Karpas-422 (cell line): ENCODE measurements at regions not wholly inside any gene's neighbourhood (a gene's known extent, or its start where the extent isn't known, plus 50 kb on each side); places are given as distances from the start of the nearest gene placed in this dataset.

ENCODE experiments used
- DNase-seq: peaks from one replicate; pipeline ENCODE4 v3.0.0-alpha.2; 2015
- H2AFZ ChIP-seq: fragments of 200-600 bp; sonication (generic); 2 replicates; pipeline ENCODE4 v1.6.1; 2014; ENCODE audit warnings: antibody characterized with exemption, low read length, mixed read lengths
- H3K27ac ChIP-seq: fragments of 200-600 bp; sonication (generic); 2 replicates; pipeline ENCODE4 v1.5.1; 2014; ENCODE audit warnings: mild to moderate bottlenecking, low read length, moderate library complexity
- H3K27me3 ChIP-seq: fragments of 200-600 bp; sonication (generic); 2 replicates; pipeline ENCODE4 v1.6.1; 2014; ENCODE audit warnings: low read length, mixed read lengths
- H3K36me3 ChIP-seq: fragments of 200-600 bp; sonication (generic); 2 replicates; pipeline ENCODE4 v1.6.1; 2014; ENCODE audit warnings: low read length, mixed read lengths; ENCODE audit not compliant: insufficient read depth
- H3K4me1 ChIP-seq: fragments of 200-600 bp; sonication (generic); 2 replicates; pipeline ENCODE4 v1.6.1; 2014; ENCODE audit warnings: mild to moderate bottlenecking, low read length, mixed read lengths
- H3K4me2 ChIP-seq: fragments of 200-600 bp; sonication (generic); 2 replicates; pipeline ENCODE4 v1.6.1; 2014; ENCODE audit warnings: low read length, low read depth, mild to moderate bottlenecking; ENCODE audit not compliant: poor library complexity, severe bottlenecking
- H3K4me3 ChIP-seq: fragments of 200-600 bp; sonication (generic); 2 replicates; pipeline ENCODE4 v1.5.1; 2014; ENCODE audit warnings: mild to moderate bottlenecking, antibody characterized with exemption, low read length, mixed read lengths
- H3K79me2 ChIP-seq: fragments of 200-600 bp; sonication (generic); 2 replicates; pipeline ENCODE4 v1.6.1; 2014; ENCODE audit warnings: mild to moderate bottlenecking, low read length, mixed read lengths
- H3K9ac ChIP-seq: fragments of 200-600 bp; sonication (generic); 2 replicates; pipeline ENCODE4 v1.6.0; 2014; ENCODE audit warnings: low read length
- H3K9me2 ChIP-seq: fragments of 200-600 bp; sonication (generic), shearing (Covaris generic); replicated peaks from 2 replicates; pipeline ENCODE4 v1.6.0; 2014; ENCODE audit warnings: mild to moderate bottlenecking, low read length, moderate library complexity; ENCODE audit not compliant: insufficient read depth
- H3K9me3 ChIP-seq: fragments of 300-700, 200-600 bp; sonication (generic); 2 replicates; pipeline ENCODE4 v1.6.1; 2014; ENCODE audit warnings: low read length, mixed read lengths
- H4K20me1 ChIP-seq: fragments of 200-600 bp; sonication (generic); 2 replicates; pipeline ENCODE4 v1.6.1; 2014; ENCODE audit warnings: mild to moderate bottlenecking, antibody characterized with exemption, low read length, low read depth; ENCODE audit not compliant: insufficient read depth

GRCh38 chr22:27525711-27526110, 275.8 kb downstream of the MN1 start:
- Histone ChIP-seq H3K9me3 (no peaks in the 10 kb centered on the region), H4K20me1 (no peaks in the 10 kb centered on the region), H3K9me2 (no peaks in the 10 kb centered on the region), H3K79me2 (no peaks in the 10 kb centered on the region), H3K9ac (no peak overlapping the region), H3K27ac (no peak overlapping the region), H3K36me3 (no peaks in the 10 kb centered on the region), H3K27me3 (no peaks in the 10 kb centered on the region), H3K4me2 (no peak overlapping the region), H3K4me1 (no peaks in the 10 kb centered on the region), H3K4me3 (no peak overlapping the region), H2AFZ (no peak overlapping the region)
- DNase-seq = no peak

- no peaks in the 10 kb centered on the region for H4K20me1 ChIP-seq
- no peak overlapping the region for H3K9ac ChIP-seq
- no peak overlapping the region for H3K27ac ChIP-seq
- no peaks in the 10 kb centered on the region for H3K9me2 ChIP-seq
- H3K4me1 ChIP-seq = no peaks in the 10 kb centered on the region
- DNase-seq = no peak
- H3K4me2 ChIP-seq = no peak overlapping the region
- H3K27me3 ChIP-seq = no peaks in the 10 kb centered on the region
- no peaks in the 10 kb centered on the region for H3K36me3 ChIP-seq
- H2AFZ ChIP-seq = no peak overlapping the region
- H3K9me3 ChIP-seq = no peaks in the 10 kb centered on the region
- H3K79me2 ChIP-seq = no peaks in the 10 kb centered on the region
- no peak overlapping the region for H3K4me3 ChIP-seq
Observed at GRCh38 chr22:27526901-27527300, 274.7 kb downstream of the MN1 start.

GRCh38 chr22:27531782-27532530, 269.6 kb downstream of the MN1 start:
- no peaks in the 10 kb centered on the region for H3K9me3 ChIP-seq
- H3K4me3 ChIP-seq = no peak overlapping the region
- no peaks in the 10 kb centered on the region for H3K4me1 ChIP-seq
- H3K4me2 ChIP-seq = no peak overlapping the region
- no peaks in the 10 kb centered on the region for H3K36me3 ChIP-seq
- H2AFZ ChIP-seq = no peak overlapping the region
- no peak overlapping the region for H3K9ac ChIP-seq
- H4K20me1 ChIP-seq = no peaks in the 10 kb centered on the region
- H3K79me2 ChIP-seq = no peaks in the 10 kb centered on the region
- no peaks in the 10 kb centered on the region for H3K27me3 ChIP-seq
- no peaks in the 10 kb centered on the region for H3K9me2 ChIP-seq
- DNase-seq = no peak
- H3K27ac ChIP-seq = no peak overlapping the region

DNA sequence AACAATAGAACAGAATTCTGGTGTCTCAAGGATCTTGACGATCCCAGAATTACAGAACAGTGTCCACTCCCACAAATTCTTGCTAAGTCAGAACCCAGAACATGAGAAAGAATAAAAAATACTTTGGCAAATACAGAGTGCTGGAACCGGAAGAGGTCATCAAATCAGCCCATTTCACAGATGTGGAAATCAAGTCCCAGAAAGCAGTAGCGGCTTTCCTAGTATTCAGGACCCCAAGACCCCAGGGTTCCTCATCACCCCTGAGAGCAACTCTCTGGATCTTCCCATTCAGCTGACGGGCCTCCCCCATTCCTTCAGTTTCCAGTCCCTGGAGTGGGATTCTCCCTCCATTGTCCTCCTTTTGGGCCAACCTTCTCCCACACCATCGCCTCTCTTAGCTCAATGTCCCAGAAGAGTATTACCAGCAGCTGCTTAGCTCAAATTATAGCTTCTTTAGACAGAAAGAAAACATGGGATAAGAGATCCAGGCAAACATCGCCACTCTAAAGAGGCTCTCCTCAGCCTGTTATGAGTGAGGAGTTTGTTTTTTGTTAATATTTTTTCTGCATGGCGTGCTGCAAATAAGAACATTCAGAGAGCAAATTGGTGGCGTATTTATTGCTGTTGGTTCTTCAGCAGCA, 268.3 kb downstream of the MN1 start:
- H3K9me2 ChIP-seq = no peaks in the 10 kb centered on the region
- no peak overlapping the region for H3K9ac ChIP-seq
- no peak overlapping the region for H2AFZ ChIP-seq
- H3K27ac ChIP-seq = no peak overlapping the region
- no peaks in the 10 kb centered on the region for H3K9me3 ChIP-seq
- H3K27me3 ChIP-seq = no peaks in the 10 kb centered on the region
- H3K4me2 ChIP-seq = no peak overlapping the region
- no peak overlapping the region for H3K4me3 ChIP-seq
- DNase-seq = no peak
- no peaks in the 10 kb centered on the region for H3K79me2 ChIP-seq
- no peaks in the 10 kb centered on the region for H3K36me3 ChIP-seq
- no peaks in the 10 kb centered on the region for H3K4me1 ChIP-seq
- H4K20me1 ChIP-seq = no peaks in the 10 kb centered on the region

- no peaks in the 10 kb centered on the region for H3K36me3 ChIP-seq
- H3K79me2 ChIP-seq = no peaks in the 10 kb centered on the region
- no peaks in the 10 kb centered on the region for H3K9me2 ChIP-seq
- no peak overlapping the region for H3K4me3 ChIP-seq
- no peak overlapping the region for H2AFZ ChIP-seq
- H3K27ac ChIP-seq = no peak overlapping the region
- H3K9ac ChIP-seq = no peak overlapping the region
- no peak for DNase-seq
- no peaks in the 10 kb centered on the region for H4K20me1 ChIP-seq
- H3K4me2 ChIP-seq = no peak overlapping the region
- H3K27me3 ChIP-seq = no peaks in the 10 kb centered on the region
- H3K4me1 ChIP-seq = no peaks in the 10 kb centered on the region
- H3K9me3 ChIP-seq = no peaks in the 10 kb centered on the region
Observed at GRCh38 chr22:27534720-27535125, 266.8 kb downstream of the MN1 start.

DNA sequence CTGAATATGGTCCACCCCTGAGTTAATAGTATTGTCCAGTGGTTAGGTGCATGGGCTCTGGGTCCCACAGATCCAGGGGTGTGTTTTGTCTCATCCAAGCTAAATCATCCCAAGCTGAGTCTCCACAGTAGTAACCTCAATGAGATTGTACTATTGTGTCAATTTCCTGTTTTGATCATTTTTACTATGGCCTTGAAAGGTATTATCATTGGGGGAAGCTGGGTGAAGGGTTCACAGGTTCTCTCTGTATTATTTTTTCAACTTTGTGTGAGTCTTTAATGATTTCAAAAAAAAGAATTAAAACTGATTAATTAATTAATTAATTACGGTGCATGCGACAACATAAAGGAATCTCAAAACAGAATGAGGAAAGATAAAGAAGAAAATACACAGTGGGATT, 266.1 kb downstream of the MN1 start:
- H3K4me3 ChIP-seq = no peak overlapping the region
- no peak overlapping the region for H3K9ac ChIP-seq
- no peaks in the 10 kb centered on the region for H3K36me3 ChIP-seq
- H3K9me2 ChIP-seq = no peaks in the 10 kb centered on the region
- no peak overlapping the region for H2AFZ ChIP-seq
- H3K4me1 ChIP-seq = no peaks in the 10 kb centered on the region
- H3K27me3 ChIP-seq = no peaks in the 10 kb centered on the region
- no peaks in the 10 kb centered on the region for H3K79me2 ChIP-seq
- H3K27ac ChIP-seq = no peak overlapping the region
- H3K9me3 ChIP-seq = no peaks in the 10 kb centered on the region
- no peak for DNase-seq
- H3K4me2 ChIP-seq = no peak overlapping the region
- H4K20me1 ChIP-seq = no peaks in the 10 kb centered on the region

DNA sequence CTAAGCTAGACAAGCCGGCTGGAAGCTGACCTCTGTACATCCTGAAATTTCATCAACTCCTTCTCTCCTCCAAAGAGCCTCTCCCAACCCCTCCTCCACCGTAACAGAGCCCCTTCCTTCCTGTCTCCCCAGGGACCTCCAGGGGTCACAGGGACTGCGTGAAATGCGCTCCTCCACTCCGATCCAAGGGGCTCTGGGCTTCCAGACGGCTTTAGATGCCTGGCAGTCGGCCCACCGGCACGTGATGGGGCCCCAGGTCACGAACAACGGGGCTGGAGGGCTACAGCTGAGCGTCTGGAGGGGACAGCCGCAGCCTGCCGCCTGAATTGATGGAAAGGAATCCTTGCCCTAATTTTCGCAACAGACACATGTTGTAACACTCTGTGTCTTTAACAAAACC, 264.1 kb downstream of the MN1 start:
- Histone ChIP-seq H4K20me1 (no peaks in the 10 kb centered on the region), H3K27me3 (no peaks in the 10 kb centered on the region), H3K4me1 (no peaks in the 10 kb centered on the region), H2AFZ (no peak overlapping the region), H3K9me3 (no peaks in the 10 kb centered on the region), H3K79me2 (no peaks in the 10 kb centered on the region), H3K9ac (no peak overlapping the region), H3K4me3 (no peak overlapping the region), H3K9me2 (no peaks in the 10 kb centered on the region), H3K4me2 (no peak overlapping the region), H3K27ac (no peak overlapping the region), H3K36me3 (no peaks in the 10 kb centered on the region)
- DNase-seq = no peak

DNA sequence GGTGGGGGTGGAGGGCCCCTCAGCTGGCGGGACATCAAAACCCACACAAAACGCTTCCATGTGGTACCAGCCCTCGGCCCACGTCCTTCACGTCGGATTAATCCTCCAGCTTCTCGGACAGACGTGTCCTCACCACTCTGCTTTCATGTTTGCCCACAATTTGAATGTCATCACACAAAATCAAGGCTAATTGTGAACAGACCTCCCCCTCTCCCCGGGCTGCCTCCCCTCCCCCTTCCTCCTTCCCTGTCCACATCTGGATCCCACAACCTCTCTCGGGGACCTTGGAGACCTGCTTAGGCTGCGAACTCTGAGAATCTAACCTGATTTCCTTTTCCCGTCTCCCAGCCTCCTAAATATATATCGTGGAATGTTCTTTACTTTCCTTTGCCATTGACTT, 262.9 kb downstream of the MN1 start:
- Histone ChIP-seq H3K27me3 (no peaks in the 10 kb centered on the region), H3K9ac (no peak overlapping the region), H3K79me2 (no peaks in the 10 kb centered on the region), H3K9me3 (no peaks in the 10 kb centered on the region), H3K4me3 (no peak overlapping the region), H4K20me1 (no peaks in the 10 kb centered on the region), H2AFZ (no peak overlapping the region), H3K27ac (no peak overlapping the region), H3K9me2 (no peaks in the 10 kb centered on the region), H3K4me2 (no peak overlapping the region), H3K36me3 (no peaks in the 10 kb centered on the region), H3K4me1 (no peaks in the 10 kb centered on the region)
- no peak for DNase-seq
